ENCODE measurements at regions not wholly inside any gene's neighbourhood (a gene's known extent, or its start where the extent isn't known, plus 50 kb on each side); places are given as distances from the start of the nearest gene placed in this dataset.
"Not testable (repeated sequence)": the region's sequence is repeated elsewhere in the genome, so short reads cannot be mapped to it uniquely, and the experiment has no call there.

GRCh38 chr16:9141813-9142212 lies 50.4 kb downstream of the HAPSTR1 start:
- intact Hi-C loops (cut with micrococcal nuclease), result no loop called here

- intact Hi-C loops (cut with micrococcal nuclease), result no loop called here
Measured at GRCh38 chr16:9144106-9144505, 52.7 kb downstream of the HAPSTR1 start.

- intact Hi-C loops (cut with micrococcal nuclease), result no loop called here
Measured at GRCh38 chr16:9148374-9149015, 57.1 kb downstream of the HAPSTR1 start.

GRCh38 chr16:9151074-9151473 lies 59.6 kb downstream of the HAPSTR1 start:
- intact Hi-C loops (cut with micrococcal nuclease), result no loop called here

GRCh38 chr16:9151597-9151996 lies 60.2 kb downstream of the HAPSTR1 start:
- intact Hi-C loops (cut with micrococcal nuclease), result no loop called here

GRCh38 chr16:9152649-9153501 lies 61.4 kb downstream of the HAPSTR1 start:
- intact Hi-C loops (cut with micrococcal nuclease), result no loop called here

- intact Hi-C loops (cut with micrococcal nuclease), result no loop called here
Measured at GRCh38 chr16:9153502-9153864, 62.0 kb downstream of the HAPSTR1 start.

- intact Hi-C loops (cut with micrococcal nuclease), result no loop called here
Measured at GRCh38 chr16:9154567-9155410, 63.3 kb downstream of the HAPSTR1 start.

- intact Hi-C loops (cut with micrococcal nuclease), result no loop called here
Measured at GRCh38 chr16:9155871-9156270, 64.4 kb downstream of the HAPSTR1 start.

GRCh38 chr16:9159839-9160550 lies 68.6 kb downstream of the HAPSTR1 start:
- intact Hi-C loops (cut with micrococcal nuclease), result loop anchor here (1.0 kb wide), 1 partner anchor 1021 kb away; no protein-coding TSS in a partner anchor

- intact Hi-C loops (cut with micrococcal nuclease), result loop anchor here (1.0 kb wide), 1 partner anchor 1021 kb away; no protein-coding TSS in a partner anchor
Measured at GRCh38 chr16:9160551-9160911, 69.1 kb downstream of the HAPSTR1 start.

GRCh38 chr16:9165681-9166080 lies 74.2 kb downstream of the HAPSTR1 start:
- intact Hi-C loops (cut with micrococcal nuclease), result no loop called here

- intact Hi-C loops (cut with micrococcal nuclease), result not testable (repeated sequence)
Measured at GRCh38 chr16:9166326-9166993, 75.0 kb downstream of the HAPSTR1 start.

GRCh38 chr16:9169094-9169493 lies 77.7 kb downstream of the HAPSTR1 start:
- intact Hi-C loops (cut with micrococcal nuclease), result no loop called here

- intact Hi-C loops (cut with micrococcal nuclease), result no loop called here
Measured at GRCh38 chr16:9170470-9170869, 79.0 kb downstream of the HAPSTR1 start.

GRCh38 chr16:9176547-9177418 lies 85.3 kb downstream of the HAPSTR1 start:
- intact Hi-C loops (cut with micrococcal nuclease), result no loop called here

- intact Hi-C loops (cut with micrococcal nuclease), result no loop called here
Measured at GRCh38 chr16:9177861-9178260, 86.4 kb downstream of the HAPSTR1 start.

GRCh38 chr16:9183682-9184353 lies 92.4 kb downstream of the HAPSTR1 start:
- intact Hi-C loops (cut with micrococcal nuclease), result no loop called here

- intact Hi-C loops (cut with micrococcal nuclease), result no loop called here
Measured at GRCh38 chr16:9184354-9184690, 92.9 kb downstream of the HAPSTR1 start.
